ENCODE measurements at regions not wholly inside any gene's neighbourhood (a gene's known extent, or its start where the extent isn't known, plus 50 kb on each side); places are given as distances from the start of the nearest gene placed in this dataset.

GRCh38 chr4:45985038-45985437, 138.8 kb downstream of the GABRG1 start:
- Histone ChIP-seq H3K9me3 (no peaks in the 10 kb centered on the region), H3K36me3 (no peaks in the 10 kb centered on the region), H3K4me3 (no peak overlapping the region), H3K27ac (no peak overlapping the region), H3K27me3 (no peaks in the 10 kb centered on the region), H3K4me1 (no peaks in the 10 kb centered on the region)
- no peak for DNase-seq
- intact Hi-C loops (cut with DNase I; ENCODE audit: low total_unique reads) = no loop called here
- TF ChIP-seq CTCF (IDR thresholded peaks at IDR 0.05) (no peak), POLR2A (IDR thresholded peaks at IDR 0.05) (no peak)

- H3K4me1 ChIP-seq = no peaks in the 10 kb centered on the region
- no peaks in the 10 kb centered on the region for H3K27me3 ChIP-seq
- H3K36me3 ChIP-seq = no peaks in the 10 kb centered on the region
- no peak overlapping the region for H3K27ac ChIP-seq
- no peak for DNase-seq
- H3K9me3 ChIP-seq = peaks cover 0 to 4% of the 10 kb centered on the region in 2 donors
- intact Hi-C loops (cut with DNase I; ENCODE audit: low total_unique reads) = no loop called here
- TF ChIP-seq POLR2A (IDR thresholded peaks at IDR 0.05) (no peak), CTCF (IDR thresholded peaks at IDR 0.05) (no peak)
- no peak overlapping the region for H3K4me3 ChIP-seq
Observed at GRCh38 chr4:45971108-45971507, 152.7 kb downstream of the GABRG1 start.

GRCh38 chr4:45957353-45957752, 166.5 kb downstream of the GABRG1 start:
- no peak overlapping the region for H3K4me3 ChIP-seq
- TF ChIP-seq POLR2A (IDR thresholded peaks at IDR 0.05) = no peak
- no peak for TF ChIP-seq CTCF (IDR thresholded peaks at IDR 0.05)
- no peaks in the 10 kb centered on the region for H3K4me1 ChIP-seq
- no peak overlapping the region for H3K27ac ChIP-seq
- H3K36me3 ChIP-seq = no peaks in the 10 kb centered on the region
- no peak for DNase-seq
- intact Hi-C loops (cut with DNase I; ENCODE audit: low total_unique reads) = no loop called here
- no peaks in the 10 kb centered on the region for H3K27me3 ChIP-seq
- no peaks in the 10 kb centered on the region for H3K9me3 ChIP-seq

GRCh38 chr4:45954276-45954675, 169.6 kb downstream of the GABRG1 start:
- no peak for TF ChIP-seq POLR2A (IDR thresholded peaks at IDR 0.05)
- TF ChIP-seq CTCF (IDR thresholded peaks at IDR 0.05) = no peak
- intact Hi-C loops (cut with DNase I; ENCODE audit: low total_unique reads) = no loop called here
- no peaks in the 10 kb centered on the region for H3K27me3 ChIP-seq
- no peaks in the 10 kb centered on the region for H3K4me1 ChIP-seq
- H3K9me3 ChIP-seq = no peaks in the 10 kb centered on the region
- no peak overlapping the region for H3K4me3 ChIP-seq
- H3K36me3 ChIP-seq = no peaks in the 10 kb centered on the region
- no peak overlapping the region for H3K27ac ChIP-seq
- DNase-seq = no peak

- TF ChIP-seq POLR2A (IDR thresholded peaks at IDR 0.05) (no peak), CTCF (IDR thresholded peaks at IDR 0.05) (no peak)
- intact Hi-C loops (cut with DNase I; ENCODE audit: low total_unique reads) = no loop called here
- no peak for DNase-seq
- H3K4me1 ChIP-seq = no peaks in the 10 kb centered on the region
- no peak overlapping the region for H3K27ac ChIP-seq
- H3K36me3 ChIP-seq = no peaks in the 10 kb centered on the region
- no peaks in the 10 kb centered on the region for H3K9me3 ChIP-seq
- H3K4me3 ChIP-seq = no peak overlapping the region
- no peaks in the 10 kb centered on the region for H3K27me3 ChIP-seq
Observed at GRCh38 chr4:45951153-45951552, 172.7 kb downstream of the GABRG1 start.

All from uterus (tissue), 3 donors.